ENCODE measurements at regions not wholly inside any gene's neighbourhood (a gene's known extent, or its start where the extent isn't known, plus 50 kb on each side); places are given as distances from the start of the nearest gene placed in this dataset.

DNA sequence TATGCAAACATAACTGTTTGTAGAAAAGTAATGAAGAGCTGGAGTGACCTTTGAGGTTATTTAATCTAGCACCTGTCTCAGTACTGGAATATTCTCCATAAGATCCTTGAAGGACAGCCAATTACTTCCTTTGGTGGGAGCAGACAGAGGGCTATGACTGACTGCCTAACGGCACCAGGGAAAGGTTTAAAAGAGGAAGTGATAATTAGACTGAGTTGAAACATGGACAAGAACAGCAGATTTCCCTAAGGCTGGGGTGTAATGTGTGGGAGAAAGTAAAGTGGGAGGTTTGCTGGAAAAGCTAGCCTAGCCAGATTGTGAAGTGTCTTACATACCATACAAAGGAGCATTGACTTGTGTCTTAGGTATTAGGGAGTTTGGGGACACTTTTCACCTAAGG is 191.3 kb upstream of the PCDH9 start:
- DNase-seq (no peak), ATAC-seq (no peak)
- WGBS, 2 donors, result 35 to 50% methylated on average over 1 of the region's 1 CpG
- no peaks in the 10 kb centered on the region for H3K36me3 ChIP-seq
- no peaks in the 10 kb centered on the region for H3K4me1 ChIP-seq
- TF ChIP-seq, protein P1, sequence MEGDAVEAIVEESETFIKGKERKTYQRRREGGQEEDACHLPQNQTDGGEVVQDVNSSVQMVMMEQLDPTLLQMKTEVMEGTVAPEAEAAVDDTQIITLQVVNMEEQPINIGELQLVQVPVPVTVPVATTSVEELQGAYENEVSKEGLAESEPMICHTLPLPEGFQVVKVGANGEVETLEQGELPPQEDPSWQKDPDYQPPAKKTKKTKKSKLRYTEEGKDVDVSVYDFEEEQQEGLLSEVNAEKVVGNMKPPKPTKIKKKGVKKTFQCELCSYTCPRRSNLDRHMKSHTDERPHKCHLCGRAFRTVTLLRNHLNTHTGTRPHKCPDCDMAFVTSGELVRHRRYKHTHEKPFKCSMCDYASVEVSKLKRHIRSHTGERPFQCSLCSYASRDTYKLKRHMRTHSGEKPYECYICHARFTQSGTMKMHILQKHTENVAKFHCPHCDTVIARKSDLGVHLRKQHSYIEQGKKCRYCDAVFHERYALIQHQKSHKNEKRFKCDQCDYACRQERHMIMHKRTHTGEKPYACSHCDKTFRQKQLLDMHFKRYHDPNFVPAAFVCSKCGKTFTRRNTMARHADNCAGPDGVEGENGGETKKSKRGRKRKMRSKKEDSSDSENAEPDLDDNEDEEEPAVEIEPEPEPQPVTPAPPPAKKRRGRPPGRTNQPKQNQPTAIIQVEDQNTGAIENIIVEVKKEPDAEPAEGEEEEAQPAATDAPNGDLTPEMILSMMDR (IDR thresholded peaks at IDR 0.05), result no peak
- H3K4me3 ChIP-seq, result no peak overlapping the region
- intact Hi-C loops (cut with DNase I), result no loop called here
- H3K27me3 ChIP-seq, result no peaks in the 10 kb centered on the region
- H3K9me3 ChIP-seq, result no peaks in the 10 kb centered on the region
- H3K27ac ChIP-seq, result no peak overlapping the region

DNA sequence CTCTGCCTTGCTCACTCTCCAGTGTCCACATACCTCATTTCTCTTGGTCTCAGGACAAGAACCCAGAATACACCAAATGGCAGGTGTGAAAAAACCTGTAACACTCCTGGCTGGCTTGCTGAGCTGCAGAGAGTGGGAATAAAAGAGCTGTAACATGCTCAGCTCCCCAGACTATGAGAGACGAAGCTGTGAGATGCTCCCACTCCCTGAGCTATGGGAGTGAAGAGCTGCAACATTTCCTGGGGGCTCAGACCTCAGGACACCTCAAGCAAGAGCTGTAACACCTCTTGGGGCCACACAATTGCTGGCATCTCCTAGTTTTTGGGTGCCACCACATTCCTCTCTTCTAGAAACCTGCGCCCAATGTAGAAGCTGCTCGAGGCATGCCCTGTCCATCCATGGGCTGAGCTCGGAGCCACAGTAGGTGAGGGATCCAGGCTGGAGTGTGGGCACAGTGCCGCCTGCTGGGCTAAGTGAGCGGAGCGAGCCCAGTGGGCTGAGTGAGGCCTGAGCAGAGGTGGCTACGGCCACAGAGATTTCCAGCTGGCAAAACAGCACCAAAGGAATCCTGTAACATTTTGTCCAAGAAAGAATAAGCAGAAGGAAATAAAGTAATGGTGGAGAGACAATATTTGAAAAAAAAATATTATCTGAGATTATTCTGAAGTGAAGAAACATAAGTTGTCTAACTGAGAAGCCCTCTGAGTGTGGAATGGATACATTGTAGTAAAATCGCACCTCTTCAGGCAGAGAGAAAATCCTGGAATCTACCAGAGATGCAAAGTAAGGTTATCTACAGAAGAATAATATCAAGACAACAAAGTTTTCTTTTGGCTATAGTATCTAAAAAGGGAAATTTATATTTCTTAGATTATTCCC is 186.2 kb upstream of the PCDH9 start:
- Histone ChIP-seq H3K36me3 (no peaks in the 10 kb centered on the region), H3K27ac (no peak overlapping the region), H3K9me3 (no peaks in the 10 kb centered on the region), H3K27me3 (no peaks in the 10 kb centered on the region), H3K4me3 (no peak overlapping the region), H3K4me1 (no peaks in the 10 kb centered on the region)
- ATAC-seq (peak in 4 of 8 donors; percentile 62 to 77 (median 72)), DNase-seq (no peak)
- WGBS, 2 donors, result 61 to 62% methylated on average over 9 of the region's 9 CpGs
- intact Hi-C loops (cut with DNase I), result no loop called here
- TF ChIP-seq, protein P1 (IDR thresholded peaks at IDR 0.05), result peak in 8 of 9 donors; percentile 14 to 42 (median 32)

DNA sequence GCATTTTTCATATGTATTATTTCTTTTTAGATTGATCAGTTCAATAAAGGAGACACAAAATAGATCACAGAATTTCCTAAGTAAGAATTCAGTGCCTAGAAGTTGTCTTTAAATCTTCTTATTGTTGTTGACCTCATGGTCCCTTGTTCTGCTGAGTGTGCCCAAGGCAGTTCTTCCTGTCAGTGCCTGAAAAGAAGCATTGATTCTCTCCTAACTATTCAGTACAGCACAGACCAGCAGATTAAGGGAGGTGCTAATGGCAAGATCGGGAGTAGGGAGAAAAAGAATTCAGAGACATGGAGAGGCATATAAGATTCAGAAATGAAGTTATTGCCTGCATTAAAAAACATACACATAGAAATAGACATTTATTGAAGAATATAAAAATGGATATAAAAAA is 180.5 kb upstream of the PCDH9 start:
- Histone ChIP-seq H3K4me1 (no peaks in the 10 kb centered on the region), H3K27me3 (no peaks in the 10 kb centered on the region), H3K4me3 (no peak overlapping the region), H3K9me3 (no peaks in the 10 kb centered on the region), H3K36me3 (no peaks in the 10 kb centered on the region), H3K27ac (no peak overlapping the region)
- WGBS, 2 donors, result 31 to 45% methylated on average over 1 of the region's 1 CpG
- no peak for DNase-seq
- ATAC-seq, result no peak
- TF ChIP-seq, protein P1 (IDR thresholded peaks at IDR 0.05), result no peak
- intact Hi-C loops (cut with DNase I), result no loop called here

DNA sequence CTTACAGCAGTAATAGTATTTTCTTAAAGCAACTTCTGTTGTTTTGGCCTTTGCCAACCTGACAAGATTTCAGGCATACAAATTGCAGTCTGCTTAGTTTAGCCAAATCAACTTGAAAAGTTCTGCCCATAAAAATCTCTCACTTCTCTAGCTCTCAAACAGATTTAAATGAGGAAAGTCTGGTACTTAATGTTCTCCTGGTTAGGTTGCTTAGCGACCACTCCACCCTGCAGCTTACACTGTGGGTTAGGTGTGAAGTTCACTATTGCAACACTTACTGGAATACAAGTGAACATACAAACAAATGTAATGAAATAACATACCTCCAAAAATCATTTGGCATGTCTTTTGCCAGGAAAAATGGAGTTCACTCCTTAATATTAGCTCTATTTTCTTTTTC is 178.7 kb upstream of the PCDH9 start:
- no peaks in the 10 kb centered on the region for H3K9me3 ChIP-seq
- no peaks in the 10 kb centered on the region for H3K36me3 ChIP-seq
- H3K27ac ChIP-seq, result no peak overlapping the region
- no peak overlapping the region for H3K4me3 ChIP-seq
- intact Hi-C loops (cut with DNase I), result no loop called here
- no peaks in the 10 kb centered on the region for H3K4me1 ChIP-seq
- TF ChIP-seq, protein P1 (IDR thresholded peaks at IDR 0.05), result no peak
- 83 to 84% methylated on average over 1 of the region's 1 CpG for WGBS, 2 donors
- no peak for DNase-seq
- peak in 1 of 8 donors; percentile 50 for ATAC-seq
- H3K27me3 ChIP-seq, result no peaks in the 10 kb centered on the region

Data from heart right ventricle (tissue), 16 donors.